ENCODE measurements at regions not wholly inside any gene's neighbourhood (a gene's known extent, or its start where the extent isn't known, plus 50 kb on each side); places are given as distances from the start of the nearest gene placed in this dataset.

DNA sequence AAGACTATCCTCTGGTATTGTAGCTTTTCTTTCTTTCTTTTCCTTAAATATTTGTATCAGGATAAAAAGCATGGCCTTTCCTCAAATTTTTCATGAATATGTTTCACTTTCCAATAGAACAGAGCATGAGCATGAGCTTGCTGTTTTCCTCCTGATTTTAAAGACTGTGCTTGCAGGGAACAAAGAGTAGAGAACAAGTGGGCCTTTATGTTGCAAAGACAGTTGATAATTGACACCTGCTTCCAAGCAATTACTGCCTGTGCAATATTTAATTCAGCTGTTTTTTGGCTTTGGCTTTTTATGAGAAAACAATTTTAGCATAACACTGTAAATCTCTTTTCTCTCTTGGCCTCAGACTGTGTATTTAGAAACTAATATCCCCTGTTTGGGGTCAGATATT, 263.6 kb upstream of the AZI2 start:
- ATAC-seq (no peak), DNase-seq (ENCODE audit: low read depth, low spot score) (no peak)
- Histone ChIP-seq H3K4me2 (ENCODE audit: low read length) (no peak overlapping the region), H3K9me2 (ENCODE audit: insufficient read depth) (no peaks in the 10 kb centered on the region), H3K27me3 (ENCODE audit: insufficient read depth, low read length) (no peaks in the 10 kb centered on the region), H3K36me3 (ENCODE audit: control insufficient read depth in 1 of 2, insufficient read depth in 2 of 2, low read length in 2 of 2) (no peaks in the 10 kb centered on the region), H3K4me1 (ENCODE audit: control insufficient read depth in 1 of 2, insufficient read depth in 2 of 2, low read length in 2 of 2) (no peaks in the 10 kb centered on the region), H3K27ac (ENCODE audit: low read depth, low read length) (no peak overlapping the region), H4K20me1 (ENCODE audit: insufficient read depth) (no peaks in the 10 kb centered on the region), H3K9ac (ENCODE audit: low read length) (no peak overlapping the region), H3K9me3 (ENCODE audit: control insufficient read depth in 1 of 2, insufficient read depth in 1 of 2, low read depth in 1 of 2, low read length in 2 of 2) (no peaks in the 10 kb centered on the region), H2AFZ (ENCODE audit: low read depth, low read length, poor library complexity, severe bottlenecking) (no peak overlapping the region), H3K79me2 (ENCODE audit: insufficient read depth, low read length) (no peaks in the 10 kb centered on the region), H3K4me3 (replicated peaks in 1 of 2; ENCODE audit: low read depth in 1 of 2, low read length in 2 of 2) (no peak overlapping the region)
- BruUV-seq (replicated peaks), result no TSS peak
- intact Hi-C loops (cut with micrococcal nuclease), result no loop called here
- POLR2A ChIA-PET, result no interaction called here
- CTCF ChIA-PET, result no interaction called here
- no peak for TF ChIP-seq ZNF274 (IDR thresholded peaks at IDR 0.05; ENCODE audit: low read depth, low read length)
- TF ChIP-seq ELF1 (IDR thresholded peaks at IDR 0.05; ENCODE audit: borderline replicate concordance, low read depth), result no peak
- no peak for TF ChIP-seq ZFX (IDR thresholded peaks at IDR 0.05)
- TF ChIP-seq, protein P1, sequence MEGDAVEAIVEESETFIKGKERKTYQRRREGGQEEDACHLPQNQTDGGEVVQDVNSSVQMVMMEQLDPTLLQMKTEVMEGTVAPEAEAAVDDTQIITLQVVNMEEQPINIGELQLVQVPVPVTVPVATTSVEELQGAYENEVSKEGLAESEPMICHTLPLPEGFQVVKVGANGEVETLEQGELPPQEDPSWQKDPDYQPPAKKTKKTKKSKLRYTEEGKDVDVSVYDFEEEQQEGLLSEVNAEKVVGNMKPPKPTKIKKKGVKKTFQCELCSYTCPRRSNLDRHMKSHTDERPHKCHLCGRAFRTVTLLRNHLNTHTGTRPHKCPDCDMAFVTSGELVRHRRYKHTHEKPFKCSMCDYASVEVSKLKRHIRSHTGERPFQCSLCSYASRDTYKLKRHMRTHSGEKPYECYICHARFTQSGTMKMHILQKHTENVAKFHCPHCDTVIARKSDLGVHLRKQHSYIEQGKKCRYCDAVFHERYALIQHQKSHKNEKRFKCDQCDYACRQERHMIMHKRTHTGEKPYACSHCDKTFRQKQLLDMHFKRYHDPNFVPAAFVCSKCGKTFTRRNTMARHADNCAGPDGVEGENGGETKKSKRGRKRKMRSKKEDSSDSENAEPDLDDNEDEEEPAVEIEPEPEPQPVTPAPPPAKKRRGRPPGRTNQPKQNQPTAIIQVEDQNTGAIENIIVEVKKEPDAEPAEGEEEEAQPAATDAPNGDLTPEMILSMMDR (IDR thresholded peaks at IDR 0.05 in 2 of 3, conservative IDR thresholded peaks at IDR 0.05 in 1 of 3; ENCODE audit: borderline replicate concordance in 1 of 3, insufficient read depth in 1 of 3, low read depth in 2 of 3, low read length in 2 of 3), result no peak
- no peak for TF ChIP-seq EZH2 (IDR thresholded peaks at IDR 0.05)
- RAD21 ChIA-PET (ENCODE audit: low non-redundant PET in 1 of 2, low total read pairs in 2 of 2, uncharacterized antibody in 2 of 2, unreplicated experiment in 2 of 2), result no interaction called here

DNA sequence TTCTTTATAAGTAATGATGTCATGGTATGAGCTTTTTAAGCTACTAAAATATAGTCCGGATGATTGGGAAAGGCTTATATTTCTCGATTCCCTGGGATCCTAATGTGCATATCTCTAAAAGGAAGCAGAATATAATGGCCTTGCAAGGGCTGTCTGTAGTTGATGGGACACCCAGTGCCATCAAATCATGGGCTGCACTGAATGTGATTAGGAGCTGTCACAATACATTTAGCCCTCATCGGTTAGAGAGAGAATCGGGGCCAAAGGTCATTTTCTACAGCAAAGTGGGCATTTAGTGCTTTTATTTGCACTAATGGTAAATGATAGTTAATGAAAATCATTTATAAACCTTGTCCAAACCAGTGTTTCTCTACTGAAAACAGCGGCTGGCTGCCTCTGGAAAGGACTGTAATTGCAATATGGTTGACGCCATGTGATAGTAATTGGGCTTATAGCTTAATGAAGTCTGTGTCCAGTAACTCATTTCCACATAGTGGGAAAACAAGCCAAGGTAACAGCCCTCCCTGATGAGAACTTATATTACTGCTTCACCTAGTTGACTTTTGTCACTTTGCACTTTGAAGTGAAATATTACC, 265.0 kb upstream of the AZI2 start:
- Histone ChIP-seq H3K9ac (ENCODE audit: low read length) (no peak overlapping the region), H3K27me3 (ENCODE audit: insufficient read depth, low read length) (no peaks in the 10 kb centered on the region), H3K9me2 (ENCODE audit: insufficient read depth) (no peaks in the 10 kb centered on the region), H3K79me2 (ENCODE audit: insufficient read depth, low read length) (no peaks in the 10 kb centered on the region), H3K4me2 (ENCODE audit: low read length) (no peak overlapping the region), H3K4me3 (replicated peaks in 1 of 2; ENCODE audit: low read depth in 1 of 2, low read length in 2 of 2) (no peak overlapping the region), H3K9me3 (ENCODE audit: control insufficient read depth in 1 of 2, insufficient read depth in 1 of 2, low read depth in 1 of 2, low read length in 2 of 2) (no peaks in the 10 kb centered on the region), H3K27ac (ENCODE audit: low read depth, low read length) (no peak overlapping the region), H2AFZ (ENCODE audit: low read depth, low read length, poor library complexity, severe bottlenecking) (no peak overlapping the region), H4K20me1 (ENCODE audit: insufficient read depth) (no peaks in the 10 kb centered on the region), H3K36me3 (ENCODE audit: control insufficient read depth in 1 of 2, insufficient read depth in 2 of 2, low read length in 2 of 2) (no peaks in the 10 kb centered on the region), H3K4me1 (ENCODE audit: control insufficient read depth in 1 of 2, insufficient read depth in 2 of 2, low read length in 2 of 2) (no peaks in the 10 kb centered on the region)
- ChIA-PET RAD21 (ENCODE audit: low non-redundant PET in 1 of 2, low total read pairs in 2 of 2, uncharacterized antibody in 2 of 2, unreplicated experiment in 2 of 2) (no interaction called here), CTCF (no interaction called here), POLR2A (no interaction called here)
- DNase-seq (ENCODE audit: low read depth, low spot score) (no peak), ATAC-seq (no peak)
- BruUV-seq (replicated peaks), result no TSS peak
- intact Hi-C loops (cut with micrococcal nuclease), result no loop called here
- TF ChIP-seq SIN3A (IDR thresholded peaks at IDR 0.05; ENCODE audit: low read depth), result no peak
- TF ChIP-seq, protein P2, sequence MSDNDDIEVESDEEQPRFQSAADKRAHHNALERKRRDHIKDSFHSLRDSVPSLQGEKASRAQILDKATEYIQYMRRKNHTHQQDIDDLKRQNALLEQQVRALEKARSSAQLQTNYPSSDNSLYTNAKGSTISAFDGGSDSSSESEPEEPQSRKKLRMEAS (IDR thresholded peaks at IDR 0.05), result no peak

Data from HCT116 (cell line).